HG03039 (cell line): ENCODE measurements at regions not wholly inside any gene's neighbourhood (a gene's known extent, or its start where the extent isn't known, plus 50 kb on each side); places are given as distances from the start of the nearest gene placed in this dataset.
"Not testable (repeated sequence)": the region's sequence is repeated elsewhere in the genome, so short reads cannot be mapped to it uniquely, and the experiment has no call there.

Experiments used
- ATAC-seq: cut with Tn5 transposase; IDR thresholded peaks from one replicate; pipeline ENCODE4 v1.9.1; 2021; ENCODE audit warnings: mild to moderate bottlenecking, moderate library complexity; ENCODE audit not compliant: unreplicated experiment

GRCh38 chr2:87526258-87526657 is 221.6 kb upstream of the PLGLB2 start:
- ATAC-seq, result not testable (repeated sequence)

- ATAC-seq, result not testable (repeated sequence)
Observed at GRCh38 chr2:87531968-87532715, 215.7 kb upstream of the PLGLB2 start.

- ATAC-seq, result not testable (repeated sequence)
Observed at GRCh38 chr2:87533390-87534272, 214.3 kb upstream of the PLGLB2 start.

GRCh38 chr2:87534273-87534889 is 213.5 kb upstream of the PLGLB2 start:
- ATAC-seq, result not testable (repeated sequence)

- not testable (repeated sequence) for ATAC-seq
Observed at GRCh38 chr2:87536427-87536826, 211.5 kb upstream of the PLGLB2 start.

GRCh38 chr2:87537251-87537671 is 210.6 kb upstream of the PLGLB2 start:
- ATAC-seq, result not testable (repeated sequence)

GRCh38 chr2:87538268-87538667 is 209.6 kb upstream of the PLGLB2 start:
- ATAC-seq, result not testable (repeated sequence)

GRCh38 chr2:87539151-87539943 is 208.5 kb upstream of the PLGLB2 start:
- ATAC-seq, result not testable (repeated sequence)

- not testable (repeated sequence) for ATAC-seq
Observed at GRCh38 chr2:87540242-87540641, 207.6 kb upstream of the PLGLB2 start.

- ATAC-seq, result not testable (repeated sequence)
Observed at GRCh38 chr2:87542599-87543174, 205.2 kb upstream of the PLGLB2 start.

- not testable (repeated sequence) for ATAC-seq
Observed at GRCh38 chr2:87543797-87544196, 204.1 kb upstream of the PLGLB2 start.

GRCh38 chr2:87547106-87547505 is 200.8 kb upstream of the PLGLB2 start:
- not testable (repeated sequence) for ATAC-seq

GRCh38 chr2:87547966-87548365 is 199.9 kb upstream of the PLGLB2 start:
- not testable (repeated sequence) for ATAC-seq

- not testable (repeated sequence) for ATAC-seq
Observed at GRCh38 chr2:87548681-87549536, 199.0 kb upstream of the PLGLB2 start.

- ATAC-seq, result not testable (repeated sequence)
Observed at GRCh38 chr2:87549561-87550202, 198.2 kb upstream of the PLGLB2 start.

GRCh38 chr2:87554678-87555077 is 193.2 kb upstream of the PLGLB2 start:
- ATAC-seq, result not testable (repeated sequence)

- not testable (repeated sequence) for ATAC-seq
Observed at GRCh38 chr2:87555082-87555481, 192.8 kb upstream of the PLGLB2 start.

- not testable (repeated sequence) for ATAC-seq
Observed at GRCh38 chr2:87559001-87559400, 188.9 kb upstream of the PLGLB2 start.

- not testable (repeated sequence) for ATAC-seq
Observed at GRCh38 chr2:87559735-87560134, 188.2 kb upstream of the PLGLB2 start.
